ENCODE measurements at regions not wholly inside any gene's neighbourhood (a gene's known extent, or its start where the extent isn't known, plus 50 kb on each side); places are given as distances from the start of the nearest gene placed in this dataset.
"Not testable (repeated sequence)": the region's sequence is repeated elsewhere in the genome, so short reads cannot be mapped to it uniquely, and the experiment has no call there.

- DNase-seq = not testable (repeated sequence)
Observed at GRCh38 chr11:87531835-87532234, 494.1 kb downstream of the TMEM135 start.

GRCh38 chr11:87529486-87529885 lies 491.8 kb downstream of the TMEM135 start:
- DNase-seq = no peak

GRCh38 chr11:87528752-87529151 lies 491.0 kb downstream of the TMEM135 start:
- no peak for DNase-seq

GRCh38 chr11:87523276-87523675 lies 485.5 kb downstream of the TMEM135 start:
- DNase-seq = no peak

- no peak for DNase-seq
Observed at GRCh38 chr11:87518266-87518665, 480.5 kb downstream of the TMEM135 start.

GRCh38 chr11:87517351-87517750 lies 479.6 kb downstream of the TMEM135 start:
- DNase-seq = no peak

GRCh38 chr11:87507722-87508121 lies 470.0 kb downstream of the TMEM135 start:
- DNase-seq = not testable (repeated sequence)

GRCh38 chr11:87506946-87507345 lies 469.2 kb downstream of the TMEM135 start:
- DNase-seq = not testable (repeated sequence)

- DNase-seq = no peak
Observed at GRCh38 chr11:87501388-87501787, 463.7 kb downstream of the TMEM135 start.

- not testable (repeated sequence) for DNase-seq
Observed at GRCh38 chr11:87494936-87495335, 457.2 kb downstream of the TMEM135 start.

- DNase-seq = not testable (repeated sequence)
Observed at GRCh38 chr11:87494026-87494425, 456.3 kb downstream of the TMEM135 start.

- DNase-seq = no peak
Observed at GRCh38 chr11:87493516-87493915, 455.8 kb downstream of the TMEM135 start.

- no peak for DNase-seq
Observed at GRCh38 chr11:87491381-87491780, 453.6 kb downstream of the TMEM135 start.

- DNase-seq = no peak
Observed at GRCh38 chr11:87490671-87491070, 452.9 kb downstream of the TMEM135 start.

GRCh38 chr11:87484566-87484965 lies 446.8 kb downstream of the TMEM135 start:
- no peak for DNase-seq

GRCh38 chr11:87477321-87477720 lies 439.6 kb downstream of the TMEM135 start:
- no peak for DNase-seq

GRCh38 chr11:87473174-87473573 lies 435.4 kb downstream of the TMEM135 start:
- DNase-seq = no peak

- DNase-seq = no peak
Observed at GRCh38 chr11:87466223-87466622, 428.5 kb downstream of the TMEM135 start.

GRCh38 chr11:87465716-87466115 lies 428.0 kb downstream of the TMEM135 start:
- no peak for DNase-seq

- DNase-seq = no peak
Observed at GRCh38 chr11:87463486-87464102, 425.9 kb downstream of the TMEM135 start.

- no peak for DNase-seq
Observed at GRCh38 chr11:87462171-87462570, 424.4 kb downstream of the TMEM135 start.

- no peak for DNase-seq
Observed at GRCh38 chr11:87460842-87461637, 423.3 kb downstream of the TMEM135 start.

GRCh38 chr11:87460279-87460678 lies 422.5 kb downstream of the TMEM135 start:
- no peak for DNase-seq

- no peak for DNase-seq
Observed at GRCh38 chr11:87459351-87459750, 421.6 kb downstream of the TMEM135 start.

- DNase-seq = no peak
Observed at GRCh38 chr11:87456499-87456898, 418.8 kb downstream of the TMEM135 start.
